ENCODE measurements at regions not wholly inside any gene's neighbourhood (a gene's known extent, or its start where the extent isn't known, plus 50 kb on each side); places are given as distances from the start of the nearest gene placed in this dataset.
A peak's percentile ranks its signal among the peaks of the same experiment; 100 is the strongest.

- intact Hi-C loops (cut with DNase I), result no loop called here
- DNase-seq, result no peak
Measured at GRCh38 chr13:74226791-74227475, 92.7 kb upstream of the KLF12 start.

GRCh38 chr13:74221752-74222151, 87.5 kb upstream of the KLF12 start:
- no peak for DNase-seq
- intact Hi-C loops (cut with DNase I), result no loop called here

- intact Hi-C loops (cut with DNase I), result no loop called here
- no peak for DNase-seq
Measured at GRCh38 chr13:74219566-74219965, 85.4 kb upstream of the KLF12 start.

- peak in 3 of 42 donors; percentile 2 to 7 (median 4) for DNase-seq
- intact Hi-C loops (cut with DNase I), result no loop called here
Measured at GRCh38 chr13:74218291-74218690, 84.1 kb upstream of the KLF12 start.

- intact Hi-C loops (cut with DNase I), result no loop called here
- DNase-seq, result no peak
Measured at GRCh38 chr13:74217811-74218210, 83.6 kb upstream of the KLF12 start.

GRCh38 chr13:74215420-74215819, 81.2 kb upstream of the KLF12 start:
- DNase-seq, result no peak
- intact Hi-C loops (cut with DNase I), result no loop called here

- intact Hi-C loops (cut with DNase I), result no loop called here
- DNase-seq, result no peak
Measured at GRCh38 chr13:74214321-74214720, 80.1 kb upstream of the KLF12 start.

- intact Hi-C loops (cut with DNase I), result no loop called here
- no peak for DNase-seq
Measured at GRCh38 chr13:74210693-74211393, 76.6 kb upstream of the KLF12 start.

- DNase-seq, result no peak
- intact Hi-C loops (cut with DNase I), result no loop called here
Measured at GRCh38 chr13:74206855-74207254, 72.7 kb upstream of the KLF12 start.

GRCh38 chr13:74206061-74206561, 71.9 kb upstream of the KLF12 start:
- intact Hi-C loops (cut with DNase I), result no loop called here
- DNase-seq, result no peak

- intact Hi-C loops (cut with DNase I), result no loop called here
Measured at GRCh38 chr13:74205313-74205690, 71.1 kb upstream of the KLF12 start.

GRCh38 chr13:74204602-74205312, 70.6 kb upstream of the KLF12 start:
- intact Hi-C loops (cut with DNase I), result no loop called here
- no peak for DNase-seq

More at GRCh38 chr13:74205313-74205690, 71.1 kb upstream of the KLF12 start:
- no peak for DNase-seq

GRCh38 chr13:74203576-74203975, 69.4 kb upstream of the KLF12 start:
- intact Hi-C loops (cut with DNase I), result no loop called here
- DNase-seq, result no peak

- intact Hi-C loops (cut with DNase I), result no loop called here
- no peak for DNase-seq
Measured at GRCh38 chr13:74202129-74202813, 68.1 kb upstream of the KLF12 start.

GRCh38 chr13:74201530-74201929, 67.3 kb upstream of the KLF12 start:
- no peak for DNase-seq
- intact Hi-C loops (cut with DNase I), result no loop called here

GRCh38 chr13:74200081-74200480, 65.9 kb upstream of the KLF12 start:
- intact Hi-C loops (cut with DNase I), result no loop called here
- no peak for DNase-seq

- no peak for DNase-seq
- intact Hi-C loops (cut with DNase I), result no loop called here
Measured at GRCh38 chr13:74197677-74198429, 63.6 kb upstream of the KLF12 start.

- intact Hi-C loops (cut with DNase I), result no loop called here
- no peak for DNase-seq
Measured at GRCh38 chr13:74194846-74195245, 60.6 kb upstream of the KLF12 start.

- intact Hi-C loops (cut with DNase I), result no loop called here
- DNase-seq, result no peak
Measured at GRCh38 chr13:74193391-74193790, 59.2 kb upstream of the KLF12 start.
